ENCODE measurements at regions not wholly inside any gene's neighbourhood (a gene's known extent, or its start where the extent isn't known, plus 50 kb on each side); places are given as distances from the start of the nearest gene placed in this dataset.

GRCh38 chr2:425947-426346 is 138.1 kb upstream of the ALKAL2 start:
- no peak for DNase-seq (ENCODE audit: low read depth)

- DNase-seq (ENCODE audit: low read depth): no peak
Observed at GRCh38 chr2:425243-425642, 137.4 kb upstream of the ALKAL2 start.

GRCh38 chr2:424306-425171 is 136.6 kb upstream of the ALKAL2 start:
- DNase-seq (ENCODE audit: low read depth): peak; percentile 27

GRCh38 chr2:423479-423878 is 135.6 kb upstream of the ALKAL2 start:
- no peak for DNase-seq (ENCODE audit: low read depth)

GRCh38 chr2:422676-423435 is 135.0 kb upstream of the ALKAL2 start:
- DNase-seq (ENCODE audit: low read depth): no peak

- DNase-seq (ENCODE audit: low read depth): no peak
Observed at GRCh38 chr2:421406-421805, 133.5 kb upstream of the ALKAL2 start.

GRCh38 chr2:419687-420317 is 131.9 kb upstream of the ALKAL2 start:
- no peak for DNase-seq (ENCODE audit: low read depth)

- no peak for DNase-seq (ENCODE audit: low read depth)
Observed at GRCh38 chr2:417662-418061, 129.8 kb upstream of the ALKAL2 start.

- DNase-seq (ENCODE audit: low read depth): no peak
Observed at GRCh38 chr2:417006-417405, 129.1 kb upstream of the ALKAL2 start.

GRCh38 chr2:415986-416610 is 128.2 kb upstream of the ALKAL2 start:
- no peak for DNase-seq (ENCODE audit: low read depth)

GRCh38 chr2:409523-409922 is 121.6 kb upstream of the ALKAL2 start:
- DNase-seq (ENCODE audit: low read depth): no peak

- no peak for DNase-seq (ENCODE audit: low read depth)
Observed at GRCh38 chr2:407630-408029, 119.7 kb upstream of the ALKAL2 start.

- DNase-seq (ENCODE audit: low read depth): no peak
Observed at GRCh38 chr2:406876-407275, 119.0 kb upstream of the ALKAL2 start.

GRCh38 chr2:406231-406630 is 118.3 kb upstream of the ALKAL2 start:
- DNase-seq (ENCODE audit: low read depth): no peak

GRCh38 chr2:404581-404980 is 116.7 kb upstream of the ALKAL2 start:
- DNase-seq (ENCODE audit: low read depth): no peak

GRCh38 chr2:403682-404081 is 115.8 kb upstream of the ALKAL2 start:
- no peak for DNase-seq (ENCODE audit: low read depth)

- no peak for DNase-seq (ENCODE audit: low read depth)
Observed at GRCh38 chr2:402721-403120, 114.8 kb upstream of the ALKAL2 start.

GRCh38 chr2:402206-402605 is 114.3 kb upstream of the ALKAL2 start:
- no peak for DNase-seq (ENCODE audit: low read depth)

GRCh38 chr2:401019-401679 is 113.3 kb upstream of the ALKAL2 start:
- no peak for DNase-seq (ENCODE audit: low read depth)

- no peak for DNase-seq (ENCODE audit: low read depth)
Observed at GRCh38 chr2:397926-398325, 110.0 kb upstream of the ALKAL2 start.

- DNase-seq (ENCODE audit: low read depth): no peak
Observed at GRCh38 chr2:397521-397920, 109.6 kb upstream of the ALKAL2 start.

- DNase-seq (ENCODE audit: low read depth): no peak
Observed at GRCh38 chr2:396903-397302, 109.0 kb upstream of the ALKAL2 start.
